ENCODE measurements at regions not wholly inside any gene's neighbourhood (a gene's known extent, or its start where the extent isn't known, plus 50 kb on each side); places are given as distances from the start of the nearest gene placed in this dataset.

DNA sequence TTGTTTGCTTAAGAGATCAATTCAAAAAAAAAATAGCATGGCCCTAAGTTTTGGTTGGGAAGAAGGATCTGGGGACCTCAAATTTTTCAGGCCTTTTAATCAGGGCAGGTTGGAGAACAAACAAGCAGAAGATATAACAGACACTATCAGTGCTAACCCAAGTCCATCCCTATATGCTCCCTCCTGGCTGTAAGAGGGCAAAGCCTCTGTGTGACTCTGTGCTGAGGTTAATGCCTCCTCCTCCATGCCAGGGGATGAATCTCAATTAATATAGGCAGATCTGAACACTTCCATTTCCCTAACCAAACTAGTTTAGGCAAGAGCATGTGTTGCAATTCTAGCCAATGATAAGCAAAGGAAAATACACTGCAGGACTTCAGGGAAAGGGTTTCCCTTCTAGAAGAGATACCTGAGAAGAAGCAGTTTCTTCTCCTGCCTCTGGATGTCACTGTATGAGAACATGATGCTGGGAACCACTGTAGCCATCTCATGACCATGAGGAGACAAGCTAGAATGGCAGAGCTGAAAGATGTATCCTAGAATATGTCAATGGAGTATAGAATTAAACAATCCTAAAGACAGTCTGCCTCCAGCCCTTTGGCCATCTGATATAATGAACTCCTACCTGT lies 76.0 kb downstream of the CHD9NB start:
- Histone ChIP-seq H3F3A (ENCODE audit: low read depth) (no peaks in the 10 kb centered on the region), H2AFZ (ENCODE audit: low read length) (no peak overlapping the region), H3K4me2 (ENCODE audit: low read depth, low read length, poor library complexity, severe bottlenecking) (no peak overlapping the region), H4K20me1 (ENCODE audit: insufficient read depth, low read length, poor library complexity, severe bottlenecking) (no peaks in the 10 kb centered on the region), H3K9me3 (ENCODE audit: insufficient read depth, low read depth, low read length) (no peaks in the 10 kb centered on the region), H3K4me3 (ENCODE audit: low read length, poor library complexity, severe bottlenecking) (no peak overlapping the region), H3K27me3 (ENCODE audit: insufficient read depth, low read length, poor library complexity, severe bottlenecking) (no peaks in the 10 kb centered on the region), H3K36me3 (ENCODE audit: insufficient read depth, low read length) (no peaks in the 10 kb centered on the region), H3K4me1 (ENCODE audit: insufficient read depth, low read length, poor library complexity, severe bottlenecking) (no peaks in the 10 kb centered on the region), H3K9ac (ENCODE audit: low read depth, low read length, poor library complexity, severe bottlenecking) (no peak overlapping the region), H3K79me2 (ENCODE audit: insufficient read depth, low read length) (no peaks in the 10 kb centered on the region), H3K9me2 (replicated peaks; ENCODE audit: low read depth, low read length) (no peaks in the 10 kb centered on the region)
- no peak for TF ChIP-seq EZH2phosphoT487 (IDR thresholded peaks at IDR 0.05; ENCODE audit: borderline replicate concordance)
- TF ChIP-seq, protein P1, sequence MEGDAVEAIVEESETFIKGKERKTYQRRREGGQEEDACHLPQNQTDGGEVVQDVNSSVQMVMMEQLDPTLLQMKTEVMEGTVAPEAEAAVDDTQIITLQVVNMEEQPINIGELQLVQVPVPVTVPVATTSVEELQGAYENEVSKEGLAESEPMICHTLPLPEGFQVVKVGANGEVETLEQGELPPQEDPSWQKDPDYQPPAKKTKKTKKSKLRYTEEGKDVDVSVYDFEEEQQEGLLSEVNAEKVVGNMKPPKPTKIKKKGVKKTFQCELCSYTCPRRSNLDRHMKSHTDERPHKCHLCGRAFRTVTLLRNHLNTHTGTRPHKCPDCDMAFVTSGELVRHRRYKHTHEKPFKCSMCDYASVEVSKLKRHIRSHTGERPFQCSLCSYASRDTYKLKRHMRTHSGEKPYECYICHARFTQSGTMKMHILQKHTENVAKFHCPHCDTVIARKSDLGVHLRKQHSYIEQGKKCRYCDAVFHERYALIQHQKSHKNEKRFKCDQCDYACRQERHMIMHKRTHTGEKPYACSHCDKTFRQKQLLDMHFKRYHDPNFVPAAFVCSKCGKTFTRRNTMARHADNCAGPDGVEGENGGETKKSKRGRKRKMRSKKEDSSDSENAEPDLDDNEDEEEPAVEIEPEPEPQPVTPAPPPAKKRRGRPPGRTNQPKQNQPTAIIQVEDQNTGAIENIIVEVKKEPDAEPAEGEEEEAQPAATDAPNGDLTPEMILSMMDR (conservative IDR thresholded peaks at IDR 0.05; ENCODE audit: low read length) = peak; percentile 57

GRCh38 chr16:52967744-52968143 lies 85.0 kb downstream of the CHD9NB start:
- Histone ChIP-seq H3K9ac (ENCODE audit: low read depth, low read length, poor library complexity, severe bottlenecking) (no peak overlapping the region), H3K27me3 (ENCODE audit: insufficient read depth, low read length, poor library complexity, severe bottlenecking) (no peaks in the 10 kb centered on the region), H3K4me3 (ENCODE audit: low read length, poor library complexity, severe bottlenecking) (no peak overlapping the region), H2AFZ (ENCODE audit: low read length) (no peak overlapping the region), H3K36me3 (ENCODE audit: insufficient read depth, low read length) (no peaks in the 10 kb centered on the region), H3K9me3 (ENCODE audit: insufficient read depth, low read depth, low read length) (no peaks in the 10 kb centered on the region), H3K4me1 (ENCODE audit: insufficient read depth, low read length, poor library complexity, severe bottlenecking) (no peaks in the 10 kb centered on the region), H4K20me1 (ENCODE audit: insufficient read depth, low read length, poor library complexity, severe bottlenecking) (no peaks in the 10 kb centered on the region), H3K9me2 (replicated peaks; ENCODE audit: low read depth, low read length) (no peaks in the 10 kb centered on the region), H3K79me2 (ENCODE audit: insufficient read depth, low read length) (no peaks in the 10 kb centered on the region), H3F3A (ENCODE audit: low read depth) (no peaks in the 10 kb centered on the region), H3K4me2 (ENCODE audit: low read depth, low read length, poor library complexity, severe bottlenecking) (no peak overlapping the region)
- no peak for TF ChIP-seq EZH2phosphoT487 (IDR thresholded peaks at IDR 0.05; ENCODE audit: borderline replicate concordance)
- TF ChIP-seq, protein P1 (conservative IDR thresholded peaks at IDR 0.05; ENCODE audit: low read length) = no peak

GRCh38 chr16:52964290-52964689 lies 88.4 kb downstream of the CHD9NB start:
- TF ChIP-seq, protein P1 (conservative IDR thresholded peaks at IDR 0.05; ENCODE audit: low read length) = no peak
- TF ChIP-seq EZH2phosphoT487 (IDR thresholded peaks at IDR 0.05; ENCODE audit: borderline replicate concordance) = no peak
- no peak overlapping the region for H2AFZ ChIP-seq (ENCODE audit: low read length)
- no peaks in the 10 kb centered on the region for H3K9me2 ChIP-seq (replicated peaks; ENCODE audit: low read depth, low read length)
- H3K9ac ChIP-seq (ENCODE audit: low read depth, low read length, poor library complexity, severe bottlenecking) = no peak overlapping the region
- no peaks in the 10 kb centered on the region for H3F3A ChIP-seq (ENCODE audit: low read depth)
- no peak overlapping the region for H3K4me3 ChIP-seq (ENCODE audit: low read length, poor library complexity, severe bottlenecking)
- H3K9me3 ChIP-seq (ENCODE audit: insufficient read depth, low read depth, low read length) = no peaks in the 10 kb centered on the region
- no peak overlapping the region for H3K4me2 ChIP-seq (ENCODE audit: low read depth, low read length, poor library complexity, severe bottlenecking)
- H3K79me2 ChIP-seq (ENCODE audit: insufficient read depth, low read length) = no peaks in the 10 kb centered on the region
- H3K4me1 ChIP-seq (ENCODE audit: insufficient read depth, low read length, poor library complexity, severe bottlenecking) = no peaks in the 10 kb centered on the region
- H4K20me1 ChIP-seq (ENCODE audit: insufficient read depth, low read length, poor library complexity, severe bottlenecking) = no peaks in the 10 kb centered on the region
- no peaks in the 10 kb centered on the region for H3K36me3 ChIP-seq (ENCODE audit: insufficient read depth, low read length)
- no peaks in the 10 kb centered on the region for H3K27me3 ChIP-seq (ENCODE audit: insufficient read depth, low read length, poor library complexity, severe bottlenecking)

Measured in Loucy (cell line).